ENCODE measurements at regions not wholly inside any gene's neighbourhood (a gene's known extent, or its start where the extent isn't known, plus 50 kb on each side); places are given as distances from the start of the nearest gene placed in this dataset.

DNA sequence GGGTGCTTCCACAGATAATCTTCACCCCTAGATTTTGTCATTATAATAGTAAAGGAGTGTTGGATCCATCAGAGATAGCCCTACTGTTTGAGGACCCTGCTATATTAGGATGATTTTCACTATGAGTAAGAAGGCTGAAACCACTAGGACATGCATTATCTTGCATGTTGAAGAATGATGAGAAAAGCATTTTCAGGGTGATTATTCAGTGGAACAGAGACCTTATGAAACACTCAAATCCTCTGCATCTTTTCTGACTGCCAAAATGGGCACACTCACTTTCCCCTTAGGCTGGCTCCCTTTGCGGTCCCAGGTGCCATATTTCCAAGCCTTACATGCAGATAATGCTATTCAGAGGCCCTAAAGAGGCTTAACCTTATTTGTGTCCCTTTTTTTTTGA is 296.9 kb downstream of the RND3 start:
- Histone ChIP-seq H3K9me3 (replicated peaks) (no peaks in the 10 kb centered on the region), H3K4me3 (no peak overlapping the region), H3K4me1 (no peaks in the 10 kb centered on the region), H3K36me3 (no peaks in the 10 kb centered on the region), H3K27me3 (ENCODE audit: low read depth) (no peaks in the 10 kb centered on the region), H3K27ac (replicated peaks) (no peak overlapping the region)
- intact Hi-C loops (cut with micrococcal nuclease) = no loop called here
- TF ChIP-seq, protein P1, sequence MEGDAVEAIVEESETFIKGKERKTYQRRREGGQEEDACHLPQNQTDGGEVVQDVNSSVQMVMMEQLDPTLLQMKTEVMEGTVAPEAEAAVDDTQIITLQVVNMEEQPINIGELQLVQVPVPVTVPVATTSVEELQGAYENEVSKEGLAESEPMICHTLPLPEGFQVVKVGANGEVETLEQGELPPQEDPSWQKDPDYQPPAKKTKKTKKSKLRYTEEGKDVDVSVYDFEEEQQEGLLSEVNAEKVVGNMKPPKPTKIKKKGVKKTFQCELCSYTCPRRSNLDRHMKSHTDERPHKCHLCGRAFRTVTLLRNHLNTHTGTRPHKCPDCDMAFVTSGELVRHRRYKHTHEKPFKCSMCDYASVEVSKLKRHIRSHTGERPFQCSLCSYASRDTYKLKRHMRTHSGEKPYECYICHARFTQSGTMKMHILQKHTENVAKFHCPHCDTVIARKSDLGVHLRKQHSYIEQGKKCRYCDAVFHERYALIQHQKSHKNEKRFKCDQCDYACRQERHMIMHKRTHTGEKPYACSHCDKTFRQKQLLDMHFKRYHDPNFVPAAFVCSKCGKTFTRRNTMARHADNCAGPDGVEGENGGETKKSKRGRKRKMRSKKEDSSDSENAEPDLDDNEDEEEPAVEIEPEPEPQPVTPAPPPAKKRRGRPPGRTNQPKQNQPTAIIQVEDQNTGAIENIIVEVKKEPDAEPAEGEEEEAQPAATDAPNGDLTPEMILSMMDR (IDR thresholded peaks at IDR 0.05; ENCODE audit: borderline replicate concordance) = no peak
- no peak for DNase-seq

DNA sequence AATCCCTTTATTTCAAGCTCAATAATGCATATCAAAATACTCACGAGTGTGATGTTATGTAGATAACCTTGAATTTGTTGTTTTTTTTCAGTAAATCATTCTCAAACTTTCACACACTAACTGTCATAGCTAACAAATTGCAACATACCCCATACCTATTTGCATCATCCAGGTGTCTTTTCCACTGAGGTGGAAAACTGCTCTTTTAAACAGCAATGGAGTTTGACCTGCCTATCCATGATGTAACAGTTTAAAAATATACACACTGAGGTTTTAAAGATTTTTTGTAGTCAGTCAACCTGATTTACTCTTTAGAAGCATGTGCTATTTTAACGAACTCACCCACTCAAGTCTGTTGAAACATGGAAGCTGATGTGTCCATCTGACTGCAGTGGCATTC is 298.7 kb downstream of the RND3 start:
- no peak overlapping the region for H3K27ac ChIP-seq (replicated peaks)
- intact Hi-C loops (cut with micrococcal nuclease) = no loop called here

DNA sequence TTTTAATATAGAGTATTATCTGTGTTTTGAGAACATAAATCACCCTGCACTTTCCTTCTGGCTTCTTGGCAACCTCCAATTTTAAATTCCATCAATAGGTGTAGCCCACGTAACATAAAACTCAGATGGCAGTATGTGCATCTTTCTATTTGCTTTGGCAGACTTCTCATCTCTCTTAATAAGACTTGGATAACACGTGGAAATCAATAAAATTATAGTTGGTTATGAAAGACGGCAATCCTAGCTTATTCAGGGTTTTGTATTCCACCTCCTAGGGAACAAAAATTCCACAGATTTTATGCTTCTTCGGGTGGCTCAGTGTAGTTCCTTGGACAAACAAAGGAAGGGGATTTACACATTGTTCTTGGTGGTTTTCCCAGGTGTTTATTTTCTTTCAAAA is 299.3 kb downstream of the RND3 start:
- H3K9me3 ChIP-seq (replicated peaks) = no peaks in the 10 kb centered on the region
- TF ChIP-seq, protein P1 (IDR thresholded peaks at IDR 0.05; ENCODE audit: borderline replicate concordance) = no peak
- H3K27me3 ChIP-seq (ENCODE audit: low read depth) = no peaks in the 10 kb centered on the region
- H3K36me3 ChIP-seq = no peaks in the 10 kb centered on the region
- H3K27ac ChIP-seq (replicated peaks) = no peak overlapping the region
- no peaks in the 10 kb centered on the region for H3K4me1 ChIP-seq
- no peak overlapping the region for H3K4me3 ChIP-seq
- intact Hi-C loops (cut with micrococcal nuclease) = no loop called here
- DNase-seq = no peak

More for the DNA sequence above, 298.7 kb downstream of the RND3 start:
- TF ChIP-seq, protein P1 (IDR thresholded peaks at IDR 0.05; ENCODE audit: borderline replicate concordance) = no peak
- Histone ChIP-seq H3K36me3 (no peaks in the 10 kb centered on the region), H3K4me3 (no peak overlapping the region), H3K27me3 (ENCODE audit: low read depth) (no peaks in the 10 kb centered on the region), H3K9me3 (replicated peaks) (no peaks in the 10 kb centered on the region), H3K4me1 (no peaks in the 10 kb centered on the region)
- DNase-seq = no peak

DNA sequence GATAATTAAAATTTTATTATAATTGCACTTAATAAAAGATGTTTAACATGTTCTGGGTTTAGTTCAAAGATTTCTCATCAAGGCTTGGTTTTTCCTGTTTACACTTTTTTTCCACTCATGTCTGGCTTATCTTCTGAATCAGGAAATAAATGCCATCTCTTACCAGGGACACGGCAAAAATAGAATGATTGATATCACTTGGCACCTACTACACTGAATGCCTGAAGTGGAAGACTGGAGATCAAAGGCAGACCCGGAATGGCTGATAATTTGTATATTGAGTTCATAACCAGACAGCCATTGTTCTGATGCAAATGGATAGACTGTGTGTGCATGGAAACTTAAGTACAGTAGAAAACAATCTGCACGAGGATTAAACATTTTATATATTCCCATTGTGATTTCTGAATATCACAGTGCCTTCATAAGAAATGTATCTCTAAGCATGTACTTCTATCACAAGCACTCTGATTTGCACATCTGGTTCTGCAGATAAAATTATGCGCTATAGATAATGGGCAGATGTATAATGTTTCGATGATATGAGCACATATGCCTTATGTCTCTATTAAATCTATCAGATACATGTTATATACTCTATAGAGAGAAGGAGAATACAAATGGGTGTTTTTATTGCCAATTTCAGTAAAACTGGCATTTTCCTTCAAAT is 304.8 kb downstream of the RND3 start:
- no peak overlapping the region for H3K4me3 ChIP-seq
- no peak for DNase-seq
- TF ChIP-seq, protein P1 (IDR thresholded peaks at IDR 0.05; ENCODE audit: borderline replicate concordance) = no peak
- intact Hi-C loops (cut with micrococcal nuclease) = no loop called here
- H3K27ac ChIP-seq (replicated peaks) = no peak overlapping the region
- H3K9me3 ChIP-seq (replicated peaks) = peaks cover 7% of the 10 kb centered on the region
- H3K4me1 ChIP-seq = no peaks in the 10 kb centered on the region
- no peaks in the 10 kb centered on the region for H3K36me3 ChIP-seq
- H3K27me3 ChIP-seq (ENCODE audit: low read depth) = no peaks in the 10 kb centered on the region

DNA sequence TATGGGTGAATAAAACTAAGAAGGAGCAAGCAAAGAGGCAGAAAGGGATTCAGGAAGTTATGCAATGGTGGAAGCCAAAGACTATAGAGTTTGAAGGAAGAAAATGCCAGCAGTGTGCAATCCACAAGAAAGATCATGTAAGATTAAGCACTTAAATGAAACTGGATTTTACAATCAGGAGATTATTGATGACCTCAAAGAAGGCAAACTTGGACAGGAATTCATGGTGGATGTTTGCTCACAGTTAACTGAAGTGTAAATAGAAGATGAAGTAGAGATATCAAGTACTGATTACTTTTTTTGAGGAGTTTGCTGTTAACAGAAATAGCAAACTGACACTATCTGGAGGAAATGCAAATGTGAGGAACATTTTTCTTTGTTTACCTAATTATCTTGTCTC is 308.9 kb downstream of the RND3 start:
- intact Hi-C loops (cut with micrococcal nuclease) = no loop called here
- Histone ChIP-seq H3K36me3 (no peaks in the 10 kb centered on the region), H3K27ac (replicated peaks) (no peak overlapping the region), H3K27me3 (ENCODE audit: low read depth) (no peaks in the 10 kb centered on the region), H3K4me1 (no peaks in the 10 kb centered on the region), H3K9me3 (replicated peaks) (peaks cover 7% of the 10 kb centered on the region), H3K4me3 (no peak overlapping the region)
- no peak for DNase-seq
- TF ChIP-seq, protein P1 (IDR thresholded peaks at IDR 0.05; ENCODE audit: borderline replicate concordance) = no peak
